ENCODE measurements at regions not wholly inside any gene's neighbourhood (a gene's known extent, or its start where the extent isn't known, plus 50 kb on each side); places are given as distances from the start of the nearest gene placed in this dataset.
A peak's percentile ranks its signal among the peaks of the same experiment; 100 is the strongest.

DNA sequence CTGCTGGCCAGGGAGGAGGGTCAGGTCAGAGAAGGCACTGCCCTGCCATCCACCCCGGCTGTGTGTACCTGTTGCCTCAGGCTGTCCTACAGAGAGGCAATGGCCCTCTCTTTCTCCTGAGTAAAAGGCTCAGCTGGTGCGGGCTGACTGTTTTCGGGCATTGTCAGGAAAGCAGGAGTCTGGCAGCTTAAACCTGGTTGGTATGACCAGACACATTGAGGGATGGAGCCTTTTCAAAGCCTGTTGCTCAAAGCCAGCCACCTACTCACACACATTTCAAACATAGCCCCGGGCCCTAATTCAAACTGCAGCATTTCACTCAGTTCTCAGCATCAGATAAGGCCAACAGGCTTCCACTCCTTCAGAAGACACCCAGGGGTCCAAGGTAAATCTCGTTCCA is 61.8 kb upstream of the PDX1 start:
- Histone ChIP-seq H3K9me3 (no peaks in the 10 kb centered on the region), H3K36me3 (no peaks in the 10 kb centered on the region), H3K4me1 (peaks cover 0 to 5% (median 0%) of the 10 kb centered on the region in 12 donors), H3K27me3 (peaks cover 0 to 39% (median 6%) of the 10 kb centered on the region in 9 donors), H3K4me3 (no peak overlapping the region), H3K27ac (no peak overlapping the region)
- DNase-seq = no peak
- no peak for ATAC-seq
- TF ChIP-seq POLR2A (IDR thresholded peaks at IDR 0.05) = no peak
- TF ChIP-seq, protein P1, sequence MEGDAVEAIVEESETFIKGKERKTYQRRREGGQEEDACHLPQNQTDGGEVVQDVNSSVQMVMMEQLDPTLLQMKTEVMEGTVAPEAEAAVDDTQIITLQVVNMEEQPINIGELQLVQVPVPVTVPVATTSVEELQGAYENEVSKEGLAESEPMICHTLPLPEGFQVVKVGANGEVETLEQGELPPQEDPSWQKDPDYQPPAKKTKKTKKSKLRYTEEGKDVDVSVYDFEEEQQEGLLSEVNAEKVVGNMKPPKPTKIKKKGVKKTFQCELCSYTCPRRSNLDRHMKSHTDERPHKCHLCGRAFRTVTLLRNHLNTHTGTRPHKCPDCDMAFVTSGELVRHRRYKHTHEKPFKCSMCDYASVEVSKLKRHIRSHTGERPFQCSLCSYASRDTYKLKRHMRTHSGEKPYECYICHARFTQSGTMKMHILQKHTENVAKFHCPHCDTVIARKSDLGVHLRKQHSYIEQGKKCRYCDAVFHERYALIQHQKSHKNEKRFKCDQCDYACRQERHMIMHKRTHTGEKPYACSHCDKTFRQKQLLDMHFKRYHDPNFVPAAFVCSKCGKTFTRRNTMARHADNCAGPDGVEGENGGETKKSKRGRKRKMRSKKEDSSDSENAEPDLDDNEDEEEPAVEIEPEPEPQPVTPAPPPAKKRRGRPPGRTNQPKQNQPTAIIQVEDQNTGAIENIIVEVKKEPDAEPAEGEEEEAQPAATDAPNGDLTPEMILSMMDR (IDR thresholded peaks at IDR 0.05) = no peak
- WGBS, 4 donors = 75 to 86% (median 80%) methylated on average over 5 of the region's 5 CpGs
- intact Hi-C loops (cut with DNase I) = no loop called here

DNA sequence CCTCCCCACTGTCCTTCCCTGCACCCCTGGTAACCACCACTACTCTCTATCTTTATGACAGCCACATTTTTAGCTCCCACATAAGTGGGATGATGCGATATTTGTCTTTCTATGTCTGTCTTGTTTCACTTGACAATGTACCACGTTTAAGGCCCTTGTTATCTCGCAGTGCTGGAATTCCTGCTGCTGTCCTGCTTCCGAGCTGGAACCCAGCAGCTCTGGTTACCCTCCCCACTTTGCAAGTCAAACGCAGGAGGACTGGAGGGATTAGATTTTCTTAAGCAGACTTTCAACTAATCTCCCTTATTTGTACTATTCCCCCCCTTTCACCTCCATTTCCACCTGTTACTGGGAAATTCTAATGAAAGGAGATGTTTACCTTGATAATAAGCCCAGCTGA is 59.1 kb upstream of the PDX1 start:
- Histone ChIP-seq H3K36me3 (no peaks in the 10 kb centered on the region), H3K4me3 (no peak overlapping the region), H3K27ac (no peak overlapping the region), H3K27me3 (peaks cover 0 to 50% (median 6%) of the 10 kb centered on the region in 9 donors), H3K9me3 (no peaks in the 10 kb centered on the region), H3K4me1 (peaks cover 0 to 5% (median 0%) of the 10 kb centered on the region in 12 donors)
- intact Hi-C loops (cut with DNase I) = no loop called here
- peak in 1 of 4 donors; percentile 34 for ATAC-seq
- 5 to 9% (median 6%) methylated on average over 5 of the region's 5 CpGs for WGBS, 4 donors
- no peak for DNase-seq
- TF ChIP-seq, protein P1 (IDR thresholded peaks at IDR 0.05) = no peak
- TF ChIP-seq POLR2A (IDR thresholded peaks at IDR 0.05) = no peak

DNA sequence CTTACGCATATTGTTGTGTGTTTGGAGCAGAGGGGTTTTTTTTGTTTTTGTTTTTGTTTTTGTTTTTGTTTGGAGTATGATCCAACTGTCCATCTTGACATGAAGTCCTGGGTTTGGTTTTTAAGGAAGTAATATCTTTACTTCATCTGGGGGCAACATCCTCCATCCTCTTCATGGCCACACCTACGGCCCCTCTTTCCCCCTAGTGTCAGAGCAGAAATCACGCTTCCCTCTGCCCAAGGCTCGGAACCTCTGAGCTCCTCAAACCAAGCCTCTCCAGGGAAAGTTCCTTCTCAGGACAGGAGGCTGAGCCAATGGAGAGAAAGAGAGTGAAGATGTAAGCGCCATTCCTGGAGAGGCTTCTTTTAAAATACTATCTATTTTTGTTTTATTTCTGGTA is 58.6 kb upstream of the PDX1 start:
- no peak overlapping the region for H3K27ac ChIP-seq
- no peaks in the 10 kb centered on the region for H3K36me3 ChIP-seq
- no peaks in the 10 kb centered on the region for H3K9me3 ChIP-seq
- no peak for TF ChIP-seq POLR2A (IDR thresholded peaks at IDR 0.05)
- TF ChIP-seq, protein P1 (IDR thresholded peaks at IDR 0.05) = no peak
- DNase-seq (no peak), ATAC-seq (no peak)
- 55 to 70% (median 63%) methylated on average over 5 of the region's 5 CpGs for WGBS, 4 donors
- no peak overlapping the region for H3K4me3 ChIP-seq
- H3K4me1 ChIP-seq = peaks cover 0 to 5% (median 0%) of the 10 kb centered on the region in 12 donors
- H3K27me3 ChIP-seq = peaks cover 0 to 50% (median 6%) of the 10 kb centered on the region in 9 donors
- intact Hi-C loops (cut with DNase I) = no loop called here

DNA sequence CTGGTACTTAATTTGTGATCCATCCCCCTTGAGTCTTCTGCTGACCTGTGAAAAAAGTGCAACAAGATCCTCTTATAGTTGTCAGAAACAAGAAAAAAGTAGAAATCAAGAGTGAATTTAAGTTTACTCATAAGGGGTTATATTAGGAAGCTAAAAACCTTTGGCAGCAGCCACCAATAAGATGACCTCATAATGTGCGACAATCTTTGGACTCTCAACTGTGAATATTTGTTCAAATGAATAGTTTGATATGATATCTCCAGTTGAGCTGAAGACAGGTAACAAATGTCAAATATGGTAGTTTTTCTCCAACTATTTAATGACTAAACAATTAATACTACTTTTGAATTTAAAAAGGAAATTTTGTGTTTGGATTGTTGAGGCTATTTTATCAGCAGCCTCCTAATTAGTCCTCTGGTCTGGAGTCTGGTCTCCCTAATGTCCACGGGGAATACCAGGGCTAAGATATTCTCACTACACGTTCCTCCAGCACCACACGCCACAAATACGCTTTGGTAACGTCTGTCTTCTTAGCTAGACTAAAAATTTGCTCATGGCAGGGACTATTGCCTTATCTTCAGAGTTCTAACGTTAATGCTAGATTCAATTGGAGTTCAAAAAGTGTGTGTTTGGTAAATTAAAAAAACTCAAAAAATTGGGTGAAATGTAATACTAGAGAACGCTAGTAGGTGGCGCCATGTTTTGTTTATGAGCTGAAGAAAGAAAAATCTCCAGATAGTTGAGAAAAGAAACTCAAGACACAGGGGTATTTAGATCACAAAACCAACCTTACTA is 51.0 kb upstream of the PDX1 start:
- Histone ChIP-seq H3K9me3 (no peaks in the 10 kb centered on the region), H3K27ac (no peak overlapping the region), H3K4me3 (no peak overlapping the region), H3K36me3 (no peaks in the 10 kb centered on the region), H3K4me1 (no peaks in the 10 kb centered on the region), H3K27me3 (peaks cover 0 to 50% (median 5%) of the 10 kb centered on the region in 9 donors)
- WGBS, 4 donors = 32 to 43% (median 37%) methylated on average over 9 of the region's 9 CpGs
- DNase-seq (no peak), ATAC-seq (no peak)
- intact Hi-C loops (cut with DNase I) = no loop called here
- TF ChIP-seq, protein P1 (IDR thresholded peaks at IDR 0.05) = peak in 9 of 12 donors; percentile 9 to 49 (median 35)
- TF ChIP-seq POLR2A (IDR thresholded peaks at IDR 0.05) = no peak
